AG20443 (cell line): ENCODE measurements at regions not wholly inside any gene's neighbourhood (a gene's known extent, or its start where the extent isn't known, plus 50 kb on each side); places are given as distances from the start of the nearest gene placed in this dataset.
"Not testable (repeated sequence)": the region's sequence is repeated elsewhere in the genome, so short reads cannot be mapped to it uniquely, and the experiment has no call there.

Experiments used
- DNase-seq: peaks from one replicate; pipeline ENCODE4 v3.0.0; 2012; ENCODE audit warnings: low spot score, mixed read lengths

- no peak for DNase-seq
Observed at GRCh38 chr5:92992073-92992472, 588.9 kb downstream of the NR2F1-AS1 start.

- DNase-seq, result no peak
Observed at GRCh38 chr5:92991581-92992067, 589.4 kb downstream of the NR2F1-AS1 start.

- DNase-seq, result no peak
Observed at GRCh38 chr5:92990771-92991170, 590.2 kb downstream of the NR2F1-AS1 start.

GRCh38 chr5:92981001-92981400 lies 600.0 kb downstream of the NR2F1-AS1 start:
- no peak for DNase-seq

GRCh38 chr5:92980491-92980890 lies 600.5 kb downstream of the NR2F1-AS1 start:
- DNase-seq, result no peak

GRCh38 chr5:92979716-92980115 lies 601.3 kb downstream of the NR2F1-AS1 start:
- no peak for DNase-seq

- no peak for DNase-seq
Observed at GRCh38 chr5:92977846-92978540, 603.0 kb downstream of the NR2F1-AS1 start.

GRCh38 chr5:92976156-92976555 lies 604.9 kb downstream of the NR2F1-AS1 start:
- no peak for DNase-seq

- DNase-seq, result no peak
Observed at GRCh38 chr5:92969781-92970237, 611.2 kb downstream of the NR2F1-AS1 start.

- DNase-seq, result no peak
Observed at GRCh38 chr5:92969191-92969780, 611.7 kb downstream of the NR2F1-AS1 start.

GRCh38 chr5:92963800-92964199 lies 617.2 kb downstream of the NR2F1-AS1 start:
- no peak for DNase-seq

GRCh38 chr5:92962752-92963151 lies 618.3 kb downstream of the NR2F1-AS1 start:
- no peak for DNase-seq

GRCh38 chr5:92956886-92957285 lies 624.1 kb downstream of the NR2F1-AS1 start:
- no peak for DNase-seq

- no peak for DNase-seq
Observed at GRCh38 chr5:92952243-92952642, 628.8 kb downstream of the NR2F1-AS1 start.

- DNase-seq, result no peak
Observed at GRCh38 chr5:92951746-92952145, 629.3 kb downstream of the NR2F1-AS1 start.

- no peak for DNase-seq
Observed at GRCh38 chr5:92946546-92946945, 634.5 kb downstream of the NR2F1-AS1 start.

- peak; percentile 27 for DNase-seq
Observed at GRCh38 chr5:92945605-92946097, 635.4 kb downstream of the NR2F1-AS1 start.

- DNase-seq, result peak; percentile 55
Observed at GRCh38 chr5:92944903-92945604, 636.0 kb downstream of the NR2F1-AS1 start.

GRCh38 chr5:92944337-92944736 lies 636.7 kb downstream of the NR2F1-AS1 start:
- no peak for DNase-seq

- no peak for DNase-seq
Observed at GRCh38 chr5:92942762-92943161, 638.3 kb downstream of the NR2F1-AS1 start.

GRCh38 chr5:92941806-92942205 lies 639.2 kb downstream of the NR2F1-AS1 start:
- no peak for DNase-seq

GRCh38 chr5:92939428-92939827 lies 641.6 kb downstream of the NR2F1-AS1 start:
- no peak for DNase-seq

- DNase-seq, result not testable (repeated sequence)
Observed at GRCh38 chr5:92937396-92937795, 643.6 kb downstream of the NR2F1-AS1 start.
